Keratinocyte (primary cell): ENCODE measurements at regions not wholly inside any gene's neighbourhood (a gene's known extent, or its start where the extent isn't known, plus 50 kb on each side); places are given as distances from the start of the nearest gene placed in this dataset.

ENCODE experiments used
- EZH2 ChIP-seq: IDR thresholded peaks from one replicate; pipeline ENCODE4 v1.6.1; 2012; ENCODE audit warnings: inconsistent platforms, mild to moderate bottlenecking, low read length, moderate library complexity
- TF ChIP-seq, protein P1 (sequence below), 3 experiments: IDR thresholded peaks in 1 of 3; conservative IDR thresholded peaks in 1 of 3; optimal IDR thresholded peaks in 1 of 3; 2 replicates in 2 of 3; 3 replicates in 1 of 3; pipeline versions ENCODE3 to v1.5.1; 2011; ENCODE audit warnings: low read length in 3 of 3, mild to moderate bottlenecking in 3 of 3, moderate library complexity in 2 of 3, control low read depth in 1 of 3, inconsistent platforms in 1 of 3; ENCODE audit not compliant: insufficient read depth in 2 of 3; ENCODE audit errors: extremely low read depth in 1 of 3

DNA sequence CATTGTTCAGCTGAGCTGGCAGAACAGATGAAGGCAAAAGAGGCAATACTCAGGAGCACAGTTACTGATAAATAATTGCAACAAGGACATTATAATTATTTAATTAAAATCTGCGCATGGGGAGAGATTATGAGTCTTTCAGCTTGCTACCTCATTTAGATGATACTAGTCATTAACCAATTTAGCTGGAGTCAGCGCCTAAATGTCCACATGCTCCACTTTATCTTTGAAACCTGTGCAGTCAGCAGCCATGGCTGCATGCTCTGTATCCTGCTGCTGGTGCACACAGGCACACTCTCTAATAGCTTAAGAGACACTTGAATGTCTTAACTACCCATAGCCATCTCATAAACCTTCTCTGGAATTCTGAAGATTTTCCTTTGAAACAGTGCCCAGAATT is 196.8 kb downstream of the PPP1R3A start:
- TF ChIP-seq, protein P1, sequence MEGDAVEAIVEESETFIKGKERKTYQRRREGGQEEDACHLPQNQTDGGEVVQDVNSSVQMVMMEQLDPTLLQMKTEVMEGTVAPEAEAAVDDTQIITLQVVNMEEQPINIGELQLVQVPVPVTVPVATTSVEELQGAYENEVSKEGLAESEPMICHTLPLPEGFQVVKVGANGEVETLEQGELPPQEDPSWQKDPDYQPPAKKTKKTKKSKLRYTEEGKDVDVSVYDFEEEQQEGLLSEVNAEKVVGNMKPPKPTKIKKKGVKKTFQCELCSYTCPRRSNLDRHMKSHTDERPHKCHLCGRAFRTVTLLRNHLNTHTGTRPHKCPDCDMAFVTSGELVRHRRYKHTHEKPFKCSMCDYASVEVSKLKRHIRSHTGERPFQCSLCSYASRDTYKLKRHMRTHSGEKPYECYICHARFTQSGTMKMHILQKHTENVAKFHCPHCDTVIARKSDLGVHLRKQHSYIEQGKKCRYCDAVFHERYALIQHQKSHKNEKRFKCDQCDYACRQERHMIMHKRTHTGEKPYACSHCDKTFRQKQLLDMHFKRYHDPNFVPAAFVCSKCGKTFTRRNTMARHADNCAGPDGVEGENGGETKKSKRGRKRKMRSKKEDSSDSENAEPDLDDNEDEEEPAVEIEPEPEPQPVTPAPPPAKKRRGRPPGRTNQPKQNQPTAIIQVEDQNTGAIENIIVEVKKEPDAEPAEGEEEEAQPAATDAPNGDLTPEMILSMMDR (optimal IDR thresholded peaks at IDR 0.05 in 1 of 3, IDR thresholded peaks at IDR 0.05 in 1 of 3, conservative IDR thresholded peaks at IDR 0.05 in 1 of 3; ENCODE audit: extremely low read depth in 1 of 3, insufficient read depth in 2 of 3, low read length in 3 of 3), result no peak
- no peak for TF ChIP-seq EZH2
